ENCODE measurements at regions not wholly inside any gene's neighbourhood (a gene's known extent, or its start where the extent isn't known, plus 50 kb on each side); places are given as distances from the start of the nearest gene placed in this dataset.
"Not testable (repeated sequence)": the region's sequence is repeated elsewhere in the genome, so short reads cannot be mapped to it uniquely, and the experiment has no call there.

DNA sequence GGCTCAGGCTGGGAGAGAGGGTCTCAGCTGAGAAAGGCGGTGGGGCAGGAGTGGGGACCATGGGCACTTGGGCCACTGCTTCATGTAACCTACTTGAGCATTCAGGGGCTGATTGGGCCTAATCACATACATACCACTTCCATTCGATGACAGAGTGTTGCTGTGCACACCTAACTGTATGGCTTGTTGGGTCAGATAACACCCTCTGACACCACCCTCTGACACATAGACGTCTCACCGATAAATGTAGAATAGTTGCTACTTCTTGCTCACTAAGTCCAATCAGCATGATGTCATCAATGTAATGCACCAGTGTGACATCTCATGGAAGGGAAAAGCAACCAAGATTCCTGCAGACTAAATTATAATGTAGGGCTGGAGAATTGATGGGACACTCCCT, 252.9 kb upstream of the SGCG start:
- H3K36me3 Mint-ChIP-seq, result peaks cover 5 to 16% of the 10 kb centered on the region in 2 donors
- not testable (repeated sequence) for DNase-seq (ENCODE audit: low spot score in 2 of 2); H3K9me3 Mint-ChIP-seq; H3K27ac Mint-ChIP-seq; ATAC-seq

DNA sequence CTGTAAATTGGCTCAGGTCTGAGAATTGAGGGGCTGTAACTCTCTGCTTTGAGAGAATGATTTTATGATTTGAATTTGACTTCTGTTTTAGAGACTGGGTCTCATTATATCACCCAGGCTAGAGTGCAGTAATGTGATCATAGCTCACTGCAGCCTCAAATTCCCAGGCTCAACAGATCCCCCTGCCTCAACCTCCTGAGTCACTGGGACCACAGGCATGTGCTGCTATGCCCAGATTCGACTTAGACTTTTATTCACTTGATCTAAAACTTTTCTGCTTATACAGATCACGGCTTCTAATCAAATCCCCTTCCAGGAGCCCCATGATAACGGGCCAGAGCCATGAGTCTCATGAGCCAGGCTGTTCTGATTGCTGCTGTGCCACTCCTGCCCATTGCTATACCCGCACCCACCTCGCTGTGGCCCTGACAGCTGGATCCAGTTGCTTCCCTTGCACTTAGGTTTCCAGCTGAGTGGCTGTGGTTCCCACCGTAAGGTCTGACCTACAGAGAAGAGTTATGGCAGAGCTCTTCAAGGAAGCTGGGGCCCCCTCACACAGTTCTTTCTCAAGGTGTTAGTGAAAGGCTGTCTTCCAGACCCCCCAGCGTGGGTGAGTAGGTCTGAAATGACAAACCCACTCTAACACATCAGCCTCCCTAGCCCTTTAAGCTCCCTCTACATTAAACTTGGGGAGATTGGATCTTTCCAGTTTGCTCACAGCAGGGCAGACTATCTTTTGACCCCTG, 251.2 kb upstream of the SGCG start:
- Mint-ChIP-seq H3K36me3 (peaks cover 5 to 16% of the 10 kb centered on the region in 2 donors), H3K27ac (no peak overlapping the region), H3K9me3 (no peaks in the 10 kb centered on the region)
- no peak for DNase-seq (ENCODE audit: low spot score in 2 of 2)
- ATAC-seq, result no peak

DNA sequence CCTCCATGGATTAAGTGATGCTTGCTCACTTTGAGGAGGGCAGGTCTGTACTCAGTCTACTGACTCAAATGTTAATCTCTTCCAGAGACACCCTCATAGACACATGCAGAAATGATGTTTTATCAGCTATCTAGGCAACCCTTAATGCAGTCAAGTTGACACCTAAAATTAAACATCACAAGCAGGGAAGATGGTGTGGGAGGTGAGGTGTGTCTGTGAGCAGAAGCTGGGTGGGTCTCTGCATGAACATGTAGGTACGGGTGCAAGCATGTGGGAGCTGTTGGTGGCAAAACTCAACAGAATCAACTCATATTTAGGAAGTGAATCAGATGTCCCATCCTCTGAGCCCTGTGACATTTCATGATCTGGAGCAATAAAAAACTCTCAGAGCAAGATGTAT, 249.2 kb upstream of the SGCG start:
- DNase-seq (ENCODE audit: low spot score in 2 of 2), result no peak
- no peaks in the 10 kb centered on the region for H3K9me3 Mint-ChIP-seq
- no peak for ATAC-seq
- H3K36me3 Mint-ChIP-seq, result peaks cover 5 to 7% of the 10 kb centered on the region in 2 donors
- H3K27ac Mint-ChIP-seq, result no peak overlapping the region

DNA sequence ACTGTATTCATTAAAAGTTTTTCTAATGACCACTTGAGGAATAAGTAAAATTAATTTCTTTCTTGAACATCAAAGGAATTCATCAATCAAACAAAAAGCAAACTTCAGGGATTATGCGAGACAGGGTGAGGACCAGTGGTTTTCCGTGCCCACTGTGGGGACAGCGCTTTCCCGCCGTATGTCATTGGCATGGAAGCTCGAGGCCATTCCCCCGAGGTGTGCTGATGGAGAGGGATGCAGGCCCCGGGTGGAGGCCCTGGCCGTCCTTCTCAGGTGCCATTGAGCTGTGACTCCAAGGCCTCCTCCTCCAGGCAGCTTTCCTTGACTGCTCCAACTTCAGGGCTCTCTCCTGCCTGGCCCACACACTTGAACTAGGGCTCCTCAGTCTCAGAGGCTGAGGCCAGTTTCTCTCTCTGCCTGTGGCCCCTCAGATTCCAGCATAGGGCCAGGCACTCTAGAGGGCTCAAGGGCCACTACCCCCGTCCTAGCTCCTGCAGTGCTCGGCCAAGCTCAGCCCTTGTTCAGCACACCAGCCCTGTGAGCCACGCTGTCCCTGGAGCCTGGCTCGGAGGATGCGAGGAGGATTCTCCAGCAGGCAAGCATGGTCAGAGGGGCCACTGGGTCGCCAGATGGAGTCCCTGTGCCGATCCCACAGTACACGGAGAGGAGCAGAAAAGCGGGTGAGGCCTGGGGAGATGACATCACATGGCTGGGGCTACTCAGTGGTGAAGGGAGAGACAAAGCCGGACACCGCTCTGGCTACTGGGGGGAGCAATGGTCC, 248.0 kb upstream of the SGCG start:
- not testable (repeated sequence) for H3K9me3 Mint-ChIP-seq; ATAC-seq; H3K27ac Mint-ChIP-seq; H3K36me3 Mint-ChIP-seq; DNase-seq (ENCODE audit: low spot score in 2 of 2)

GRCh38 chr13:22933571-22934181, 247.1 kb upstream of the SGCG start:
- Mint-ChIP-seq H3K36me3 (no peaks in the 10 kb centered on the region), H3K27ac (no peak overlapping the region), H3K9me3 (no peaks in the 10 kb centered on the region)
- ATAC-seq (no peak), DNase-seq (ENCODE audit: low spot score in 2 of 2) (no peak)

DNA sequence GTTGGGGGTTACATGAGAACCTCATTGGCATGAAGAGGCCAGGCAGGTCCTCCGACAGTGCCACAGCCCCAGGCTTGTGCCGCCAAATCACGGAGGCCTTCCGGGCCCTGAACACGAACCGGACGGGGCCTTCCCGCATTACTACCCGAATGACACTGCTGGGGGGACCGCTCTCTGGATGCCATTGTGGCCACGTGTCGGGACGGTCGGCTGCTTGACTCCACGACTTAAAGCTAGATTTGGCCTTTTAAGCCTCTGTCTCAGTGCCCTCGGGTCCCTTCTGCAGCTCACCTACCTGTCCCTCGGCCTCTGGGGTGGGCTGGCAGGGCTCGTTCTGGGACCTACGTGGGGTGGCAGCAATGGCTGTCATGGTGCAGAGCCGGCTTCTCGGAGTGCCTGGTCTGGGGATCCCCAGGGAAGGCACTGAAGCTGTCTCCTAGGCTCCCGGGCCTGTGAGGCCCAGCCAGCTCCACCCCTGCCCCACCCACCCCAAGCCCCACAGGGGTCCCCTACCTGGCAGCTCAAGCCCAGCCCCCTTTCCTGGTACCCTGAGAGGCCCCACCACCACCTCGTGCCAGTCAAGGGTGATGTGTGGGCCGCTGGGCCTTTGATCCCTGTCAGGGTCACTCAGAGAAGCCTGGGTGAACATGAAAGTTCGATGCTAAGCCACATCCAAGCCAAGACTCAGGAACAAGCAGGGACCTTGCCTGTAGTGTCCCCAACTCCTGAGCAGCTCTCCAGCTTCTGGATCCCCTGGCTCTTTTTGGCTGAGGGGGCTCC, 245.8 kb upstream of the SGCG start:
- no peak for ATAC-seq
- Mint-ChIP-seq H3K9me3 (no peaks in the 10 kb centered on the region), H3K36me3 (no peaks in the 10 kb centered on the region), H3K27ac (no peak overlapping the region)
- no peak for DNase-seq (ENCODE audit: low spot score in 2 of 2)

GRCh38 chr13:22936228-22936627, 244.6 kb upstream of the SGCG start:
- H3K36me3 Mint-ChIP-seq, result no peaks in the 10 kb centered on the region
- ATAC-seq (no peak), DNase-seq (ENCODE audit: low spot score in 2 of 2) (no peak)
- no peak overlapping the region for H3K27ac Mint-ChIP-seq
- H3K9me3 Mint-ChIP-seq, result no peaks in the 10 kb centered on the region

GRCh38 chr13:22937241-22937640, 243.5 kb upstream of the SGCG start:
- H3K36me3 Mint-ChIP-seq, result no peaks in the 10 kb centered on the region
- ATAC-seq (no peak), DNase-seq (ENCODE audit: low spot score in 2 of 2) (no peak)
- H3K9me3 Mint-ChIP-seq, result no peaks in the 10 kb centered on the region
- H3K27ac Mint-ChIP-seq, result no peak overlapping the region

GRCh38 chr13:22937953-22938352, 242.8 kb upstream of the SGCG start:
- Mint-ChIP-seq H3K9me3 (no peaks in the 10 kb centered on the region), H3K36me3 (no peaks in the 10 kb centered on the region), H3K27ac (no peak overlapping the region)
- DNase-seq (ENCODE audit: low spot score in 2 of 2) (no peak), ATAC-seq (no peak)

- Mint-ChIP-seq H3K36me3 (no peaks in the 10 kb centered on the region), H3K9me3 (no peaks in the 10 kb centered on the region), H3K27ac (no peak overlapping the region)
- no peak for DNase-seq (ENCODE audit: low spot score in 2 of 2)
- ATAC-seq, result no peak
Observed at GRCh38 chr13:22938576-22938975, 242.2 kb upstream of the SGCG start.

- Mint-ChIP-seq H3K27ac (no peak overlapping the region), H3K36me3 (no peaks in the 10 kb centered on the region), H3K9me3 (no peaks in the 10 kb centered on the region)
- DNase-seq (ENCODE audit: low spot score in 2 of 2) (no peak), ATAC-seq (no peak)
Observed at GRCh38 chr13:22939157-22939556, 241.6 kb upstream of the SGCG start.

DNA sequence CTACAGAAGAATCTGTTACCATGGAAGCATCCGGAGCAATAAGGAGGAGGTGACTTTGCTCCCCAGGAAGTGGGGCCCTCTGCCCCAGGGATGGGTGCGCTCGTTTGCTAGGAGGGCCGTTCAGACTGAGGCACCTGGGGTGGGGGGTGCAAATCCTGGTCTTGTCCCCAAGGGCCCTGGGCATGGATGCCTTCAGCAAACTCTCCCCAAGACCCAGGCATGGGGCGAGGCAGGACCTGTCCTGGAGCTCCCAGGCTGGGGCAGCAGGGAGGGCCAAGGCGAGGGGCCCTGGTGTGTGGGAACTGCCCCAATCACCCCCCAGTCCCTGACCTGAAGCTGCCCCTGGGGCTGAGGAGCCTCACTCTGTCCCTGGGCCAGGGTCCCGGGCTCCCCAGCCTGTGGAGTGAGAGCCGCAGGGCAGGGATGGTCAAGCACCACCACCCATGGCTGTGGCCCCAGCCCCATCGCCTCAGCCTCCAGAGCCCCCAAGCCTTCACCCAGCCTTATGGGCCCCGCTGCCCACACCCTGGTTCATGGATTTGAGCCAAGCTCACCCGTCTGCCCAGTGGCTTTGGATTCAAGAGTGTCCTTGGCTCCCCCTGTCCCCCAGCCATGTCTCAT, 240.6 kb upstream of the SGCG start:
- ATAC-seq (no peak), DNase-seq (ENCODE audit: low spot score in 2 of 2) (no peak)
- H3K36me3 Mint-ChIP-seq, result peaks cover 0 to 3% of the 10 kb centered on the region in 2 donors
- no peak overlapping the region for H3K27ac Mint-ChIP-seq
- no peaks in the 10 kb centered on the region for H3K9me3 Mint-ChIP-seq

DNA sequence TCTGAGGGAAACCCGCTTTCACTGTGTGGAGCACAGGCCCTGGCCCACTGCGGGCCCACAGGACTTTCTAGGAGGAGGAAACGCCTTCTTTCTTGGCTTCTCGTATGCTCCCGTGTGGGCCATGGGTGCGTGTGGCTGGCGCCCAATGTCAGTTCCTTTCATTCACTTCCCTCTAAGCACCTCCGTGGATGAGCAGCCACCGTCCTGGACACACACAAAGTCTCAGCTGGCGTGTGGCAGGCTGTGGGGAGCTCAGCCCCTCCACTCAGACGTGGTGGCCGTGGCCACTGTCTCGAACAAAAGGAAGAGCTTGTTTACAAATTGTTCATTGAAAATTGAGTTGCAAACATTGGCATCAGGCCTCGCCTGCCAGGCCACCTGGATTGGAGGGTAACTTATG, 240.0 kb upstream of the SGCG start:
- H3K27ac Mint-ChIP-seq, result no peak overlapping the region
- H3K36me3 Mint-ChIP-seq, result peaks cover 0 to 4% of the 10 kb centered on the region in 2 donors
- ATAC-seq (no peak), DNase-seq (ENCODE audit: low spot score in 2 of 2) (no peak)
- H3K9me3 Mint-ChIP-seq, result no peaks in the 10 kb centered on the region

GRCh38 chr13:22941495-22941894, 239.3 kb upstream of the SGCG start:
- ATAC-seq; H3K9me3 Mint-ChIP-seq; DNase-seq (ENCODE audit: low spot score in 2 of 2); H3K36me3 Mint-ChIP-seq; H3K27ac Mint-ChIP-seq: not testable (repeated sequence)

- ATAC-seq; H3K9me3 Mint-ChIP-seq; DNase-seq (ENCODE audit: low spot score in 2 of 2); H3K27ac Mint-ChIP-seq; H3K36me3 Mint-ChIP-seq: not testable (repeated sequence)
Observed at GRCh38 chr13:22942831-22943230, 237.9 kb upstream of the SGCG start.

DNA sequence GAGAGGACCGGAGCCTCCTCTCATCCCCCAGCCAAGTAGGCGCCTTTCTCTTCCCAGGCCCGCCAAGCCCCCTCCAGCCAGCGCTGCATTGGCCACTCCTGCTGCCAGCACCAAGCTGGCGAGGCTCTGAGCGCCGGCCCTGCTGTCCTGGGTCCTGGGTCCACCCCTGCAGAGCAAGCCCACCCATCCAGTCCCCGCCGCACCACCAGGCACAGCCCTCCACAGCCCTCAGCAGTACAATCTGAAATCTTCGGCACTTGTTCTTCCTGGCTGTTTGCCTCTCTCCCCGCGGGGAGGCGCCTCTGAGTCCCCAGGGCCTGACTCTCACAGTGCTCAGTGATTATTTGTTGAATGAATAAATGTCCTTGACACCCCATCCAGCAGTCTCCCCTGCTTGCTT, 236.4 kb upstream of the SGCG start:
- peaks cover 0 to 3% of the 10 kb centered on the region in 2 donors for H3K9me3 Mint-ChIP-seq
- ATAC-seq (no peak), DNase-seq (ENCODE audit: low spot score in 2 of 2) (no peak)
- H3K36me3 Mint-ChIP-seq, result peaks cover 0 to 4% of the 10 kb centered on the region in 2 donors
- H3K27ac Mint-ChIP-seq, result no peak overlapping the region
